Limb (tissue), 2 donors: ENCODE measurements at regions not wholly inside any gene's neighbourhood (a gene's known extent, or its start where the extent isn't known, plus 50 kb on each side); places are given as distances from the start of the nearest gene placed in this dataset.
A peak's percentile ranks its signal among the peaks of the same experiment; 100 is the strongest.
"Not testable (repeated sequence)": the region's sequence is repeated elsewhere in the genome, so short reads cannot be mapped to it uniquely, and the experiment has no call there.

Source experiments
- DNase-seq, 2 donors: peaks; one replicate each; pipeline ENCODE4 v3.0.0-alpha.2; 2016; ENCODE audit errors: extremely low spot score in 2 of 2

DNA sequence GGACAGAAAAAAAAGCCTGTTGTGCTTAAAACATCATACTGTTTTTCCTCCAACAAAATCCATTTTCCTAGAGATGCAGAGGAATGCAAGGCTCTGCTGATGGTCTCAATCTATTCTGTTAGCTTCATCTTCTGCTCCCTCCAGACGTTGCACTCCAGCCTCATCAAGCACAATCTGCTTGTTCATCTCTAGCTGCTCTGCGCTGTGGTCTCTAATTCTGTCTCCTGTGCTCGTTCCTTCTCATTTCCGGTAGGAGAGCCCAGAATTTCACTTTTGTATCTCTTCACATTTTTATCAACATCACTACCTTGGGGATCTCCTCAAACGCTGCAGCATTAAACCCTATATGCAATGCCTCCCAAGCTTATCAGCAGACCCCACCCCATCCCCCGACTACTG is 708.9 kb downstream of the RNF144A start:
- DNase-seq = no peak

DNA sequence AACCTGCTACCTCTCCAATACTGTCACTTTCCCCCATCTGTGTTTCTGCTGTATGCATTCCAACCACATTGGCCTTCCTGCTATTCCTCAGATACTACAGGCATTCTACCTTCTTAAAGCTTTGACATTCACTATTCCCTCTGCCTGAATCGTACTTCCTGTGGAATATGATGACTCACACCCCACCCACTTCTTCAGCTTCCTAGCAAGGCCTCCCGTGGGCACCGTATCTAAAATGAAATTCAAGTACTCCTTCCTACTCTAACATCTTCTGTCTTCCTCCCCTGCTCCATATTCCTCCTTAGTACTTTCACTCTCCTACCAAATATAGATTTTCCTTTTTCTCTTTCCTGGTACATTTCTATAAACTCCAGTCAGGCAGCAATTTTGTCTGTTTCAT is 710.4 kb downstream of the RNF144A start:
- DNase-seq = no peak

DNA sequence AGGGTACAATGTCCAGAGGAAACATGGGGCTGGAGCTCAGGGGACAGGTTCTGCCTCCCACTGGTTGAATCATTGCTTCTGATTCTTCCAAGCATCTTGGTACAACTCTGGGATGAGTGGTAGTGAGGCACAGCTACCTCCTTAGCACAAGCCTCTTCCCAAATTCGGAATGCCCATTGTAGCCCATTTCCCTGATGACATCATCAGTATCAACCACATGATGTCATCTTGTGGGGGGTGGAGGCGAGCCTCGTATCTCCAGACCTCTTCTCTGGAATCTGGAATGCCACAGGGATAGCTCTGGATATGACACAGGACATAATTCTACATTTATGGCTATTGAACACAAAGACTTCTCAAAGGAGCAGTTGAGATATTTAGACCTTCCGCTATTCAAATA is 715.2 kb downstream of the RNF144A start:
- no peak for DNase-seq

DNA sequence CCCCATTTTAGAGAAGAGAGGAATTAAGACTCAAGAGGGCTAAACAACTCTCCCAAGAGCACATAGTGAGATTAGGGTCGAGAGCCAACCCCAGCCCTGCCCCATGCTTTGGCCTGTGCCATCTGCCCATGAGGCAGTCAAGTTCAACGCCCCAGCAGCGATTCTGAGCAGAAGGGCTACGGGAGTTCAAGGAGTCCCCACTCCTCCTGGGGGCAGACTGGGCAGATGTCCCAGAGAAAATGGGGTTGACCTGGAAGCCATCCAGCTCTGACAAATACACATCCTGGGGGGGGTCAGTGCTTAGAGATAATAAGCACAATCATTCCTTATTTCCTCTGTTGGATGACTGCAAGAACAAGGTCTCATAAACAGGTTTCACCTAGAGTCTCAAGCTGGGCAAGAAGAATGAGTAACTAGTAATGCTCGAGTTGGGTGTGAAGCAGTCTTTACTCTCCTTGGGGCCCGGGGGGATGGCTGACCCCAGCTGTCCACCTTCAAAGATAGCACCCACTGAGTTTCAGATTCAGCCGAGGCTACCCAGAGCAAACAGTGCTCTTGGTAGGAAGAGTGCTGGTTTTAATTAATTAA is 716.4 kb downstream of the RNF144A start:
- no peak for DNase-seq

DNA sequence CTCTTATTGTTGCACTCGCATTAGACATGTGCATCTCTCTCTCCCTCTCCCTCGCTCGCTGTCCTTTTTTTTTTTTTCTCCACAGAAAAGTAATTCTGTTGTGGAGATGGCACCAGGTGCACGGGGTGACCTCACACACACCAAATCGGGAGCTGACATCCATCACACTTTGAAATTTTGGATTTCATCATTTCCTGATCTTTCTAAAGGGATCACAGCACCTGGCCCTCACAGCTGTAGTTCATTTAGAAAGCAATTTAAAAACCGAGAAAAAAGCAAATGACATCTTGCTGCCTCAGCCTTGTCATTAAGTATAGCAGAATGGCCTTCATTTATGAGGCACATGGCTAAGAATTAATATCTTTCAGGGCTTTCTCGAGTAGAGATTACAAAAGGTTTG is 717.2 kb downstream of the RNF144A start:
- no peak for DNase-seq

DNA sequence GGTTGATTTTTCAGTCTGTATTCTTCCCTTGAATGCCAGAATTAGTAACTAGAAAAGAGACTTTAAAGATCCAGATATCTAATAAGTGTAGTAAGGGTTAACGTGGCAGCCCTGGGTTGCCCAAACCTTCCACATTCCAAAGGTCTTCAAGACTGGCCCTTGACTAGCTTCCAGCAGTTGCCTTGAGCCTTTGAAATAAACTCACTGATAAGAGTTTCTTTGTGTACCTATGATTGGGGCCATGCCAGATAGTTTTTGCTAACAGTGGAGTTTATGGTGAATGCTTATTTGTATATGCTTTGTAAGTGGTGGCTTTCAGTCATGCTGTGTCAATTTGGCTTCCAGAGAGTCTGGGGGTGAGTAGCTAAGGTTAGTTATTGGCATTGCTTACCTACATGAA is 722.3 kb downstream of the RNF144A start:
- no peak for DNase-seq

DNA sequence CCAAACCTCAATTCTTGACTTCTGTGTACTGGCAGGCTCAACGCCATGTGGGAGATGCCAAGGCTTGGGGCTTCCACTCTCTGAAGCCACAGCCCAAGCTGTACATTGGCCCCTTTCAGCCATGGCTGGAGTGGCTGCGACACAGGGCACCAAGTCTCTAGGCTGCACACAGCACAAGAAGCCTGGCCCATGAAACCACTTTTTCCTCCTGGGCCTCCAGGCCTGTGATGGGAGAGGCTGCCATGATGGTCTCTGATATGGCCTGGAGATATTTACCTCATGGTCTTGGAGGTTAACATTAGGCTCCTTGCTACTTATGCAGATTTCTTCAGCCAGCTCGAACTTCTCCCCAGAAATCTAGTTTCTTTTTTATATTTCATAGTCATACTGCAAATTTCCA is 724.1 kb downstream of the RNF144A start:
- DNase-seq = not testable (repeated sequence)

DNA sequence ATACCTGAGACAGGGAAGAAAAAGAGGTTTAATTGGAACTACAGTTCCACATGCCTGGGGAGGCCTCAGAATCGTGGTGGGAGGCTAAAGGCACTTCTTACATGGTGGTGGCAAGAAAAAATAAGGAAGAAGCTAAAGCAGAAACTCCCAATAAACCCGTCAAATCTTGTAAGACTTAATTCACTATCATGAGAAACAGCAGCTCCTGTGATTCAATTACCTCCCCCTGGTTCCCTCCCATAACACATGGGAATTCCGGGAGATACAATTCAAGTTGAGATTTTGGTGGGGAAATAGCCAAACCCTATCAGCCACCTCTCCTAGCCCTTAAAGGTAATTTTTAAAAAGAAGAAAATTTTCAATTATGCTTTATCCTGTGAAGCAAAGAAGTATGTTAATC is 728.8 kb downstream of the RNF144A start:
- DNase-seq = no peak

DNA sequence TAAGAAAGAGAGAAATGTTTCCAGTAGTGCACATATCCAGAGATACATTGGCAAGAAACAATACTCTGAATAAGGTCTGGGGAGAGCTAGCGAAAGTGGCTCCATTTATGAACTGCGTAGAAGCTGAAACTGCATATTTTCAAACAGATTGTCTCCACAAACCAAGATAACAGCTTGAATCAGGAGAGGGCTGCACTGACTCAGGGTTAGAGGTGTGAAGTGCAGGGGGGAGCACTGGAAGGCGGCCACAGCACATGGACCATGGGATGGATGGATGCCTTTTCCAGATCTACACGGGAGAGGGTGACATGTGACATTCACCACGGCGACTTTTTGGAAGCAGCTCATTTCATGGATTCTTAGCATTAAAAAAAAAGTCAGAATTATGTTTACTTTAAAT is 729.4 kb downstream of the RNF144A start:
- no peak for DNase-seq

DNA sequence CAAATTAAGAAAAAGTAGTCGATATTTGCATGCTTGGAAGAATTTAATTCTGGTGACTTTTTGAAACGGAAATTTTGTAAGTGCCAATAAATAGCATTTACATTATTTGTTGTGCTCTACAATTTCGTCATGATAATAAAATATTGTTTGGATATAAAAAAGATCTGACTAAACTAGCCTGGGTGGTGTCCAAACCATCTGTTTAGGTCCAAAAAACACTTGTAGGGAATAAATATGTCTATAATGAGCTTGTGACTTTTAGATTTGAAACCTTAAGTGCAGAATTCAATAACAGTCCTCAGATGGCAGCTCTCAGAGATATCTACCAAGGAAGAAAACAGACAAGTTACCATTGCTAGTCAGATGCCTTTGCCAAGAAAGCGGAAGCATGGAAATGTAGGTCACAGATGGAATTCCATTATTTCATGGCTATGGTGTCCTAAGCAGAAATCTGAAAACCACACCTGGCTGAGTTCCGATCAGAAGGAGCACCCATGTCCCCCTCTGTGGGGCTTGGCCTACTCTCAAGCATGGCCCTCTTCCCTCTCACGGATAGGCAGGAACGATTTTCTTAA is 731.1 kb downstream of the RNF144A start:
- DNase-seq = no peak

DNA sequence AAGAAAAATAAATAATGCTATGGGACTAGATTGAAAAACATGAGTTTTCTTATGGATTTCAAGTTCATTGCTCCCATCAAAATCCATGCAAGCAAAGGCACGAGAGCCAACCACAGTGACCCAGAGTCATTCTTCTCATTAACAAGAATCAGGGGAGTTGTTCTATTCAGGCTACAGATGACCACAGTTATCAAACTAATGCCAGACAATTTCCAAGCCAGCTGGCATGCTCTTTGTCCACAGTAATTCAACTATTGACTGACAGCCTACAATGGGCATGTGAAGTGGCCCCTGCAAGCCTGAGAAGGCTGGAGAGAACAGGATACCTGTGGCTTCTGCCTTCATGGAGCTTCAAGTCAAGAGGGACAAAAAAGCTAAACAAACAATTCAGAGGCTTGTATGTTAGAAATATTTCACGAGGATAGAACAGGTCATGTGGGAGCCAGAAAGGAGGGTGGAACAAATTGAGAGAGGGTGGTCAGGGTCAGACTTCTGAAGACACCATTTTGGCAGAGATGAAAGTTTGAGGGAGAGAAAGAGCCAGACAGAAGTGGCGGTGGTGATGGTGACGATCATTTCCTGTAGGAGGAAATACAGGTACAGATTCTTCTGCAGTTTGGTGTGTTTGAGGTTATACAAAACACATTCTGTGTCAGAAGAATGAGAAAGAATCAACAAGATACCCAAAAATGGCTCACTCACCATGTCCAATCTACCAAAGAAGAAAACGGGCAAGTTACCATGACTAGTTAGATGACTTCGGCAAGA is 732.4 kb downstream of the RNF144A start:
- DNase-seq = no peak

DNA sequence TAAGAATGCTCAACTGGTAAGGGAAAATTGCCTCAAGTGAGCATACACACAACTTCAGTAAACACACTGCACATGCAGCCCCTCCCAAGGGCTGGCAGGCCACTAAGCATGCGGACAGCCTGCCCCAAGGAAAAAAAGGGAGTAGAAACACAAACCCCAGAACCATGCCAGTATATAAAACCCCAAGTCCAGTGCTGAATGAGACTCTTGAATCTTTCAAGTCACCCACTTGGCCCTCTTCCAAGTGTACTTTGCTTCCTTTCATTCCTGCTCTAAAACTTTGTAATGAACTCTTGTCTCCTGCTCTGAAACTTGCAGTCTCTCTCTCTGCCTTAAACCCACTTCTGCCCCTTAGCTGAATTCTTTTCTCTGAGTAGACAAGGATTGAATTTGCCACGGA is 736.4 kb downstream of the RNF144A start:
- DNase-seq = no peak

DNA sequence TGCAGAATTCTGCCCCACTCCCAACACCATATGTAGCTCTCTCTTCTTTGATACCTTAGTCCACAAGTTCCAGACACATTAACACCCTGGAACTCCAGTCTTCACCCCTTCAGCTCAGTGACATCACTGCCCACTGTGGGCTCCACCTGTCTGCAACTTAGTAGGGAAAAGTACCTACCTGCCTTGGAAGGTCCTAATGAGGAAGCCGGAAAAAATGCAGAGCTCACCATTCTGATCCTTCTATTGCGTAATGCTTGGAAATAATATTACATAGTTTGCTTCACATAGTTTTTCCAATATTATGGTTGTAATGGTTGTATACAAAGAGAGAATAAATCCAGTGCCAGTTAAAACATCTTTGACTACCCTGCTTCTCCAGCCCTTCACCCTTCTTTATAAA is 738.4 kb downstream of the RNF144A start:
- DNase-seq = no peak

DNA sequence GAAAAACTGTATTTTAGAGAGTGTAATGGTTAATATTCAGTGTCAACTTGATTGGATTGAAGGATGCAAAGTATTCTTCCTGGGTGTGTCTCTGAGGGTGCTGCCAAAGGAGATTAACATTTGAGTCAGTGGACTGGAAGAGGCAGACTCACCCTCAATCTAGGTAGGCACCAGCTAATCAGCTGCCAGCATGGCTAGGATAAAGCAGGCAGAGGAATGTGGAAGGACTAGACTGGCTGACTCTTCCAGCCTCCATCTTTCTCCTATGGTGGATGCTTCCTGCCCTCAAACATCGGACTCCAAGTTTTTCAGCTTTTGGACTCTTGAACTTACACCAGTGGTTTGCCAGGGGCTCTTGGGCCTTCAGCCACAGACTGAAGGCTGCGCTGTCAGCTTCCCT is 740.3 kb downstream of the RNF144A start:
- DNase-seq = not testable (repeated sequence)

DNA sequence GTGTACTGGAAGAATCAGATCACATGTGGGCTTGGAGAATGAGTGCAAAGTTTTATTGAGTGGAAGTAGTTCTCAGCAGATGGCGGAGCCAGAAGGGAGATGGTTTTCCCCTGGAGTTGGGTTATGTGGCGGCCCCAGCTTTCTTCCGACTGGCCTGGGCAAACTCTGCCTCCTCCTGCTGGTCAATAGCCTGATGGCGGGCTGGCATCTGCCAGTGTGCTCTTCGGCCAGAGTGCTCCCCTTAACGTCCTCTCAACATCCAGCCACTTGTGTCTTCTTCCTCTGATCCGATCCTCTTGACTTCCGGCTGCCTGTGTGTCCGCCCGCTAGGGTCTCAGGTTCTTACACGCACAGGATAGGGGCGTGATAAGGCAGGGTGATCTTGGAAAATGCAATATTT is 741.3 kb downstream of the RNF144A start:
- no peak for DNase-seq

DNA sequence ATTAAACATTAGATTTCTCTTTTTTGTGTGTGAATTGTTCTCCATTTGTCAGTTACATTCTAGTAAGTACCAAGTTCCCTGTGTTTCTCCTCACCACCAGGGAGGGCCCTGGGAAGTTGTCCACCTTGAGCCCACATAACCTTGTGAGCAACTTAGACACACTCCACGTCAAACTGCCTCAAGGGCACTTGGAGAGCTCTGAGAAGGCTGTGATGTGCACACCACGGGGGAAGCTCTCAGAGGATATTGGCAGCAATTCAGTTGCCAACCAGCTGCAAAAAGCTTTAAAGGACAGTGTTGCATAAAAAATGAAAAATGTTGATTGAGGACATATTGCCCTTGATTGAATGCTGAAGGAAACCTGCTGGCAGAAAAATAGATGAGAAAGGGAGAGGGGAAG is 743.6 kb downstream of the RNF144A start:
- no peak for DNase-seq

DNA sequence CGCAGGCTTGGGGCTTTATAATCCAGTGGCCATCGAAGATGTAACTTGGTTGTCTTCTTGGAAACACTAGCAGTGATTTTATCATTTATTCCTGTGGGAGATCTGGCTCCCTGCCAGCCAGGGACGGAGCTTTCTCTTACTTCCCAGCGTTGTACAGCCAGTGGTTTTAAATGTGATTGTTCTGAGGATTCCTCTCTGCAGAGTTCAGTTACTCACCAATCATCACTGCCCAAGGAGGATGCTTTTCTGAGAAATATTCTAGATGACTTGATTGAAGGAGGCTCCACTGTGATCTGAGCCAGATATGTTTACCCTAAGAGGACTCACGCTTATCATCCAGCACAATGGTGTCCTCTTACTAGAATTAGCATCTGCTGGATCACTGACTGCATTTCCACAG is 744.3 kb downstream of the RNF144A start:
- no peak for DNase-seq

DNA sequence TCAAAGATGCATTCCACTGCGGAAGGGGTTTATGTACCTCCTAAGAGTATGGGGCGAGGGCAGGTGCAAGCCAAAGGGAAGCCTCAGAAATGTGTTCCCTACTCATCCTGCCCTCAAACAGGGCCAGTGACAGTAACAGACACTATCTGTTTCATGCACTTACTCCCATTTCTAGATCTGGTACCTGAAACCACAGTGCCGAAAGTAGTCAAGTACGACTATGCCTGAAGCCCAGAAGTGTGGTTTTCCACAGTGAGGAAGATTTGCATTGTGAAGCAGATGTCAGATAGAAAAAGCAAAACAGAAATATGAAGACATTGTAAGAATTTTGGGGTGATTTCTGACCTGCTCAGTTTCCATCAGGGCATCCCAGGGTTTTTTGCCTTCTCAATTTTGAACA is 748.7 kb downstream of the RNF144A start:
- no peak for DNase-seq

DNA sequence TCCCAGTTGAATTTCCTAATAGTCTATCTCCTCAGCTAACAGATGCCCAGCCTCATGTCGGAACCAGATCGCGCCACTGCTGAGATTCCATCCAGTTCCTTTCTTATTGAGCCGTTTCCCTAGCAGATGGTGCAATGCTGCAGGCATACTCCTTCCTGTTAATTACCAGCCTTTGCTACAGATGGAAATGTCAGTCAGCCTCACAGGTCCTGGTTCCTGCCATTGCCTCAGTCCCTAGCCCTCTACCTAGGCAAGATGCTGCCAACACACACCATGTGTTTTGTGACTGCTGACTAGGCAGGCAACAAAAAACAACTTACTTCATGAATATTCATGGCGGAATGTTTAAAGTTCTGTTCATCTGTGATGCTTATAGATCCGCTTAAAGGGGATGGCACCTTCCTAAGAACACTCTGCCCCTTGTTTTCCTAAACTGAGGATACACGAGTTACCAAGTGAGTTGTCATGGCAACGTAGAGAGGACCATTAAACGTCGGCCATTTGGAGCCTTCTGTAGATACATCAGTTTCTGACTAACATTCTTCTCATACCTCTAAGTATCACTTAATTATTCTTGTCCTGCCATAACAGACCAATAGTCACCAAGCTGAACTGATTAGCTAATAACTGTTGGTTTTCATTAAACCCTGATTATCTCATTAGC is 749.5 kb downstream of the RNF144A start:
- peak in 1 of 2 donors; percentile 36 for DNase-seq

DNA sequence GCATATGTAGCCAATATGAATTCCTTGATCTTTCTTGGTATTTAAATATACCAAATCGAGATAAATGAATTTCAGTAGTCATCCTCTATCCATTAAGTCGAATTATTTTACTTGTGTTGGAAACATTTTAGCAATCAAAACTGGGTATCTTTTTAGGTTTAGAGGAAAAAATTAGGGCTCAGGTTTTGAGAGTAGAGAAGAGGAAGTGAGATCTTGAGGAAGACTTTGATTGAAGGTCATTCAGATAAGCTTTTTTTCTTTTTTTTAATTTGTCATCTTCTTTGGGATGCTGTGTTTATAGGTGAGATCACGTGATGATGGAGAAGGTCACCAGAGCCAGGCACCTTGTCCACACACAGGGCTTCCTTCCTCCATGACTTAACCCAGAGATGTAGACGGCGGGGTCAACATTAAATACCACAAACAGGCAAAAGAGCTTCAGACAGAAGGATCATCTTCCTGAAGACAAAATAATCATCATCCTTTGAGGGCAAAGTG is 750.1 kb downstream of the RNF144A start:
- no peak for DNase-seq

DNA sequence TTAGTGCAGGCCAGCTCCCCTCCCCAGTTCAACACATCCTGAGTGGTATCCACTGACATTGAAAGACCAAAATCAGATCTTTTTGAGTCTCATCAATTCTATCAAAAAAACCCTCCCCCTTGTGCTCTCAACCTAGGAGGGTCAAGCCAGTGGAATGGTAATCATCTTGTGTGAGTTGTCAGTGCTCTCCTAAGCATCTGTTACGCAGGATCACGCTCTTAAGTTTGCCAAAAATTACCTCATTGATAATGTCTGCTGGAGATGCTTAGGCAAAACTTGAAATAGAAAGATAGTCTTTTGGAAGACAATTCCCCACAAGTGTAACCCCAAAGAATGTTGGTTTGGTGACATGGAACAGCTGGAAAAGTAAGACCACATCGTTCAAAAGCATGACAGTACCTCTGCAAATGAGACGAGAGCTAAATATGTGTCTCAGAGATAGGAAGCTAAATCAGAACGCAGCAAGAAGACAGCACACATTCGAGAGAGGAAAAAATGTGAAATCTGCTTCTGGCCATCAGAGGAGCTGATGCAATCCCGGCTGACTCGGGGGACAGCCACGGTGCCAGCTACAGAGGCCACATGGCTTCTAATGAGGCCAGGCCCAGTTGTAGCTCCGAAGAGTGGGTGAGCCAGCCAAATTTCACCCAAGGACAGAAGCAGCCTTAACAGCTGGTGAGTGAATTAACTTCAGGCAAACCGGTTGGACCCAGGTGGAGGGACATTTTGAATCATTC is 753.9 kb downstream of the RNF144A start:
- DNase-seq = no peak
